ENCODE measurements at regions not wholly inside any gene's neighbourhood (a gene's known extent, or its start where the extent isn't known, plus 50 kb on each side); places are given as distances from the start of the nearest gene placed in this dataset.
"Not testable (repeated sequence)": the region's sequence is repeated elsewhere in the genome, so short reads cannot be mapped to it uniquely, and the experiment has no call there.

- DNase-seq (ENCODE audit: extremely low spot score), result no peak
- CTCF ChIA-PET, result no interaction called here
- POLR2A ChIA-PET, result no interaction called here
- TF ChIP-seq HDGF (IDR thresholded peaks at IDR 0.05; ENCODE audit: borderline replicate concordance), result no peak
- TF ChIP-seq FOXA1 (IDR thresholded peaks at IDR 0.05), result no peak
- TF ChIP-seq CTBP1 (IDR thresholded peaks at IDR 0.05; ENCODE audit: borderline replicate concordance), result no peak
- no peak for TF ChIP-seq BHLHE40 (IDR thresholded peaks at IDR 0.05; ENCODE audit: borderline replicate concordance)
- no peak for TF ChIP-seq FOXK2 (IDR thresholded peaks at IDR 0.05)
- TF ChIP-seq L3MBTL2 (conservative IDR thresholded peaks at IDR 0.05), result no peak
- no peak for TF ChIP-seq FOXM1 (IDR thresholded peaks at IDR 0.05; ENCODE audit: borderline replicate concordance)
- no peak for TF ChIP-seq ZNF384 (IDR thresholded peaks at IDR 0.05)
- TF ChIP-seq SP1 (IDR thresholded peaks at IDR 0.05), result no peak
- TF ChIP-seq TARDBP (IDR thresholded peaks at IDR 0.05), result no peak
- TF ChIP-seq LEF1 (IDR thresholded peaks at IDR 0.05; ENCODE audit: borderline replicate concordance), result no peak
- no peak for TF ChIP-seq ARNT (IDR thresholded peaks at IDR 0.05)
- no peak for TF ChIP-seq SUZ12 (IDR thresholded peaks at IDR 0.05)
- no peak for TF ChIP-seq NFRKB (IDR thresholded peaks at IDR 0.05)
These were observed 1758.2 kb upstream of the RAG2 start for GRCh38 chr11:38356255-38356654.

DNA sequence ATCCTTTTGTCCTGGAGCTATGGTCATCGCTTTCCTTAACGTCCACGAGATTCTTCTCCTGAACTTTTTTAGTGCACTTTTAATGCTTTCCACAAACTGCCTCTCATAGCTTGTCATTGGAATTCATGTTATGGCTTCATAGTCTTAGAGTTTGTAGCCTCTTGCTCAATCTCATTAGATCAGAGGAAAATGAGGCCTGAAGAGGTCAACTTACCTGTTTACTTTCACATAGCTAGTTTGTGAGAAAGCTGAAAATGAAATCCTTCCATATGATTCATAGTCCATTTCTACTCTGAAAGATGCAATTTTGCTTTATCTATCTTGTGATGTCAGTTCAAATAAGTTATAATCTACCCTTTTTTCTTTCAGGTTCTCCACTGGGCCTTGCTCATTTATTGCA is 1747.2 kb upstream of the RAG2 start:
- POLR2A ChIA-PET, result no interaction called here

GRCh38 chr11:38341612-38342011 is 1743.6 kb upstream of the RAG2 start:
- POLR2A ChIA-PET; DNase-seq (ENCODE audit: extremely low spot score); CTCF ChIA-PET: not testable (repeated sequence)

More for the DNA sequence above, 1747.2 kb upstream of the RAG2 start:
- CTCF ChIA-PET, result no interaction called here
- TF ChIP-seq FOXA1 (IDR thresholded peaks at IDR 0.05) (no peak), ARNT (IDR thresholded peaks at IDR 0.05) (no peak), NFRKB (IDR thresholded peaks at IDR 0.05) (no peak), LEF1 (IDR thresholded peaks at IDR 0.05; ENCODE audit: borderline replicate concordance) (no peak), CTBP1 (IDR thresholded peaks at IDR 0.05; ENCODE audit: borderline replicate concordance) (no peak), ELF4 (IDR thresholded peaks at IDR 0.05) (no peak), SP1 (IDR thresholded peaks at IDR 0.05) (no peak), PKNOX1 (IDR thresholded peaks at IDR 0.05) (no peak), TARDBP (IDR thresholded peaks at IDR 0.05) (no peak), SUZ12 (IDR thresholded peaks at IDR 0.05) (no peak), ZNF384 (IDR thresholded peaks at IDR 0.05) (no peak), L3MBTL2 (conservative IDR thresholded peaks at IDR 0.05) (no peak)
- no peak for DNase-seq (ENCODE audit: extremely low spot score)

- POLR2A ChIA-PET, result no interaction called here
- CTCF ChIA-PET, result no interaction called here
- no peak for DNase-seq (ENCODE audit: extremely low spot score)
- TF ChIP-seq TARDBP (IDR thresholded peaks at IDR 0.05) (no peak), HDGF (IDR thresholded peaks at IDR 0.05; ENCODE audit: borderline replicate concordance) (no peak), FOXK2 (IDR thresholded peaks at IDR 0.05) (no peak), L3MBTL2 (conservative IDR thresholded peaks at IDR 0.05) (no peak), ARNT (IDR thresholded peaks at IDR 0.05) (no peak), SUZ12 (IDR thresholded peaks at IDR 0.05) (no peak), FOXM1 (IDR thresholded peaks at IDR 0.05; ENCODE audit: borderline replicate concordance) (no peak), BHLHE40 (IDR thresholded peaks at IDR 0.05; ENCODE audit: borderline replicate concordance) (no peak), LEF1 (IDR thresholded peaks at IDR 0.05; ENCODE audit: borderline replicate concordance) (no peak), FOXA1 (IDR thresholded peaks at IDR 0.05) (no peak), CTBP1 (IDR thresholded peaks at IDR 0.05; ENCODE audit: borderline replicate concordance) (no peak), ZNF384 (IDR thresholded peaks at IDR 0.05) (no peak), SP1 (IDR thresholded peaks at IDR 0.05) (no peak), NFRKB (IDR thresholded peaks at IDR 0.05) (no peak), ELF4 (IDR thresholded peaks at IDR 0.05) (no peak), PKNOX1 (IDR thresholded peaks at IDR 0.05) (no peak)
These were observed 1741.9 kb upstream of the RAG2 start for GRCh38 chr11:38339835-38340440.

DNA sequence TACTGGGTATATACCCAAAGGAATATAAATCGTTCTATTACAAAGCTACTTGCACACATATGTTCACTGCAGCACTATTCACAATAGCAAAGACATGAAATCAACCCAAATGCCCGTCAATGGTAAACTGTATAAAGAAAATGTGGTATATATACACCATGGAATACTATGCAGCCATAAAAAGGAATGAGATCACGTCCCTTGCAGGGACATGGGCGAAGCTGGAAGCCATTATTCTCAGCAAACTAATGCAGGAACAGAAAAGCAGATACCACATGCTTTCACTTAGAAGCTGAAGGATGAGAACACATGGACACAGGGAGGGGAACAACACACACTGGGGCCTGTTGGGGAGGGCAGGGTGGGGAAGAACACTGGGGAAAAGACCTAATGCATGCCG is 1740.0 kb upstream of the RAG2 start:
- DNase-seq (ENCODE audit: extremely low spot score); CTCF ChIA-PET; POLR2A ChIA-PET: not testable (repeated sequence)

DNA sequence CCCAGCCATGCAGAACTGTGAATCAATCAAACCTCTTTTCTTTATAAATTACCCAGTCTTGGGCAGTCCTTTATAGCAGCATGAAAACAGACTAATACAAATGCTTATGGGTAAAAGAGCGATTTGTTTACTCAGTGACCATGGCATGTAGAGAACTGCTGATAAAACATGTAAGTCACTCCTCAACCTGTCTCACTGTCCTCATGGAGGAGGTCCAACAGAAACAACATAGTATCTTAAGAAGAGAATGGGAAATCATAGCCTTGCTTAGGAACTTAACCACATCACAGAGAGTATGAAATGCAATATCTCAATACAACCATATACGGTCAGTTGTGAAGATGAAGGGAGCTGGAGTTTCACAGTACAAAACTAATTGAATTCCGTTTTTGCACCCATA is 1734.0 kb upstream of the RAG2 start:
- no peak for DNase-seq (ENCODE audit: extremely low spot score)
- POLR2A ChIA-PET, result no interaction called here
- TF ChIP-seq CTBP1 (IDR thresholded peaks at IDR 0.05; ENCODE audit: borderline replicate concordance) (no peak), LEF1 (IDR thresholded peaks at IDR 0.05; ENCODE audit: borderline replicate concordance) (no peak), PKNOX1 (IDR thresholded peaks at IDR 0.05) (no peak), BHLHE40 (IDR thresholded peaks at IDR 0.05; ENCODE audit: borderline replicate concordance) (no peak), FOXK2 (IDR thresholded peaks at IDR 0.05) (no peak), FOXA1 (IDR thresholded peaks at IDR 0.05) (no peak), L3MBTL2 (conservative IDR thresholded peaks at IDR 0.05) (no peak), TARDBP (IDR thresholded peaks at IDR 0.05) (no peak), HDGF (IDR thresholded peaks at IDR 0.05; ENCODE audit: borderline replicate concordance) (no peak), ARNT (IDR thresholded peaks at IDR 0.05) (no peak), SUZ12 (IDR thresholded peaks at IDR 0.05) (no peak), FOXM1 (IDR thresholded peaks at IDR 0.05; ENCODE audit: borderline replicate concordance) (no peak), ZNF384 (IDR thresholded peaks at IDR 0.05) (no peak), ELF4 (IDR thresholded peaks at IDR 0.05) (no peak), NFRKB (IDR thresholded peaks at IDR 0.05) (no peak)
- CTCF ChIA-PET, result no interaction called here

DNA sequence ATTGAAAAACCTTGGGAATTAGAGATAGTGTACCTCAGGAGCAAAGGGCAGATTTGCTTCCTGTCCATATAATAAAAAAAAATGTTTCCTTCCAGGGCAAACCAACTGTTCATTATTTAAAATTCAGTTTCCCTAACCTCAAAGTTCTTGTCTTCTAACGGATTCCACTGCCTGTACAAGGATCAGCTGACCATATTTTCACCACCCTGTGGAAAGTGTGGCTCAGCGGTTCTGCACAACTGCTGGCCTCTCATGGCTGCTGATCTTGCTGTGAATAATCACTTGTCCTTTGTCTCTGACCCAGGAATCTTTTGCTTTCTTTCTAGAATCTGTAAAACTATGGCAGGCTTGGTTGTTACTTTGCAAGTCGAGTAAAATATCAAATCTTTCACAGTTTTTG is 1732.5 kb upstream of the RAG2 start:
- DNase-seq (ENCODE audit: extremely low spot score), result no peak
- TF ChIP-seq CTBP1 (IDR thresholded peaks at IDR 0.05; ENCODE audit: borderline replicate concordance) (no peak), ZNF384 (IDR thresholded peaks at IDR 0.05) (no peak), HDGF (IDR thresholded peaks at IDR 0.05; ENCODE audit: borderline replicate concordance) (no peak), PKNOX1 (IDR thresholded peaks at IDR 0.05) (no peak), ARNT (IDR thresholded peaks at IDR 0.05) (no peak), L3MBTL2 (conservative IDR thresholded peaks at IDR 0.05) (no peak), FOXA1 (IDR thresholded peaks at IDR 0.05) (no peak), FOXK2 (IDR thresholded peaks at IDR 0.05) (no peak), LEF1 (IDR thresholded peaks at IDR 0.05; ENCODE audit: borderline replicate concordance) (no peak)
- ChIA-PET CTCF (no interaction called here), POLR2A (no interaction called here)
